ENCODE measurements at regions not wholly inside any gene's neighbourhood (a gene's known extent, or its start where the extent isn't known, plus 50 kb on each side); places are given as distances from the start of the nearest gene placed in this dataset.

DNA sequence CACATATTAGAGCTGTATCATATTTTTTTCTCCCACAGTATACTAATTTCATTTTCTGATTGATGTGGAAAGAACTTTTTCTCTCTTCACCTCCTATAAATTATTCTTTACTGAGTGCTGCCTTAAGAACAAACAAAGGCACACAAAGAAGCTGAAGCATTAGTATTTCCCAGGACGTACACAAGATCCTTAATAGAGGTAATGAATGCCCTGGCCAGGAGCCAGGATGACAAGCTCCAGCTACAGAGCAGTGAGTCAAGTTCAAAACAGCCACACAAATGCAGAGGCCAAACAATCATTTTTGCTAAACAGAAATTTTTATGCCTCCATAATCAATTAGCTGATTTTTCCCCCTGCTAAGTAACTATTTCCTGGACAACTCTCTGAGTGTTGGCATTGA is 639.6 kb downstream of the EPHA7 start:
- Mint-ChIP-seq H3K4me1 (peaks cover 21% of the 10 kb centered on the region), H3K27ac (peak overlapping the region; percentile 15 to 54 (median 16)), H3K4me3 (no peak overlapping the region), H3K9me3 (no peaks in the 10 kb centered on the region), H3K36me3 (ENCODE audit: low read depth) (no peaks in the 10 kb centered on the region), H3K27me3 (ENCODE audit: low read depth) (no peaks in the 10 kb centered on the region)
- TF ChIP-seq, protein P1, sequence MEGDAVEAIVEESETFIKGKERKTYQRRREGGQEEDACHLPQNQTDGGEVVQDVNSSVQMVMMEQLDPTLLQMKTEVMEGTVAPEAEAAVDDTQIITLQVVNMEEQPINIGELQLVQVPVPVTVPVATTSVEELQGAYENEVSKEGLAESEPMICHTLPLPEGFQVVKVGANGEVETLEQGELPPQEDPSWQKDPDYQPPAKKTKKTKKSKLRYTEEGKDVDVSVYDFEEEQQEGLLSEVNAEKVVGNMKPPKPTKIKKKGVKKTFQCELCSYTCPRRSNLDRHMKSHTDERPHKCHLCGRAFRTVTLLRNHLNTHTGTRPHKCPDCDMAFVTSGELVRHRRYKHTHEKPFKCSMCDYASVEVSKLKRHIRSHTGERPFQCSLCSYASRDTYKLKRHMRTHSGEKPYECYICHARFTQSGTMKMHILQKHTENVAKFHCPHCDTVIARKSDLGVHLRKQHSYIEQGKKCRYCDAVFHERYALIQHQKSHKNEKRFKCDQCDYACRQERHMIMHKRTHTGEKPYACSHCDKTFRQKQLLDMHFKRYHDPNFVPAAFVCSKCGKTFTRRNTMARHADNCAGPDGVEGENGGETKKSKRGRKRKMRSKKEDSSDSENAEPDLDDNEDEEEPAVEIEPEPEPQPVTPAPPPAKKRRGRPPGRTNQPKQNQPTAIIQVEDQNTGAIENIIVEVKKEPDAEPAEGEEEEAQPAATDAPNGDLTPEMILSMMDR (IDR thresholded peaks at IDR 0.05; ENCODE audit: unreplicated experiment in 3 of 3) = no peak

- H3K27me3 Mint-ChIP-seq (ENCODE audit: low read depth) = no peaks in the 10 kb centered on the region
- no peak overlapping the region for H3K4me3 Mint-ChIP-seq
- H3K4me1 Mint-ChIP-seq = peaks cover 21% of the 10 kb centered on the region
- no peaks in the 10 kb centered on the region for H3K36me3 Mint-ChIP-seq (ENCODE audit: low read depth)
- H3K27ac Mint-ChIP-seq = peak overlapping the region in 2 of 3 experiments; percentile 20 to 33
- TF ChIP-seq, protein P1 (IDR thresholded peaks at IDR 0.05; ENCODE audit: unreplicated experiment in 3 of 3) = peak; percentile 70 to 83 (median 78)
- H3K9me3 Mint-ChIP-seq = no peaks in the 10 kb centered on the region
Observed at GRCh38 chr6:92777146-92777740, 642.1 kb downstream of the EPHA7 start.

DNA sequence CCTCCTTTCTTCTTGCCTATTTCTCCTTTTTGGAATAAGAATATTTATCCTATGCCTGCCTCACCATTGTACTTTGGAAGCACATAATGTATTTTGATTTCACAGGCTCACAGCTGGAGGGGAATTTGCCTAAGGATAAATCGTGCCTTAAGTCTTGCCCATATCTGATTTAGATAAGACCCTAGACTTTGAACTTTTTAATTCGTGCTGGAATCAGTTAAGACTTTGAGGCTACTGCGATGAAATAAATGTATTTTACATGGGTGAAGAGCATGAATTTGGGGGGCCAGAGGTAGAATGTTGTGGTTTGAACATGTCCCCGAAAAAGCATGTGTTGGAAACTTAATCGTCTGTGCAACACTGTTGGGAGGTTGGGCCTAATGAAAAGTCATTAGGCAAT is 648.8 kb downstream of the EPHA7 start:
- TF ChIP-seq, protein P1 (IDR thresholded peaks at IDR 0.05; ENCODE audit: unreplicated experiment in 3 of 3) = no peak
- Mint-ChIP-seq H3K36me3 (ENCODE audit: low read depth) (no peaks in the 10 kb centered on the region), H3K27me3 (ENCODE audit: low read depth) (no peaks in the 10 kb centered on the region), H3K9me3 (no peaks in the 10 kb centered on the region), H3K4me1 (peaks cover 7% of the 10 kb centered on the region), H3K4me3 (no peak overlapping the region), H3K27ac (no peak overlapping the region)

- H3K4me1 Mint-ChIP-seq = peaks cover 24% of the 10 kb centered on the region
- no peak overlapping the region for H3K4me3 Mint-ChIP-seq
- no peaks in the 10 kb centered on the region for H3K36me3 Mint-ChIP-seq (ENCODE audit: low read depth)
- no peaks in the 10 kb centered on the region for H3K27me3 Mint-ChIP-seq (ENCODE audit: low read depth)
- no peaks in the 10 kb centered on the region for H3K9me3 Mint-ChIP-seq
- TF ChIP-seq, protein P1 (IDR thresholded peaks at IDR 0.05; ENCODE audit: unreplicated experiment in 3 of 3) = no peak
- H3K27ac Mint-ChIP-seq = no peak overlapping the region
Observed at GRCh38 chr6:92767101-92767500, 652.3 kb downstream of the EPHA7 start.

DNA sequence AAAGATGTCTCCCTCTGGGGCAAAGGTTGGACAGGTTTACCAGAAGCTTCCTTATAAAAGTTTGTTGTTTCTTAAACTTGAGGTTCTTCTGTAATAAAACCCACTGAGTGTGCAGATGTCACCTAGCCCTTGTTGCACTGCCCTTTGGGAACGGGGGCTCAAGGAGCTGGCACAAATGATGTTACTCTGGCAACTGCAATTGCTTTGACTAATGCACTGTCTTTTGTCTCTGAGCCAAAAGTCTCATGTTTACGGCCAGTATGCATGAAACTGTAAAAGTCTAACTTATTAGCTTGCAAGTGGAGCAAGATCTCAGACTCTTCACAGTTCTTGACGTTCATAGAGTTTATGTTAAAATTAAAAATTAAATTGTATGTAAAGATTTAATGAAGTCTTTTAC is 655.7 kb downstream of the EPHA7 start:
- peak overlapping the region in 2 of 3 experiments; percentile 23 to 40 for H3K27ac Mint-ChIP-seq
- no peaks in the 10 kb centered on the region for H3K9me3 Mint-ChIP-seq
- H3K4me1 Mint-ChIP-seq = peaks cover 24% of the 10 kb centered on the region
- H3K27me3 Mint-ChIP-seq (ENCODE audit: low read depth) = no peaks in the 10 kb centered on the region
- H3K36me3 Mint-ChIP-seq (ENCODE audit: low read depth) = no peaks in the 10 kb centered on the region
- H3K4me3 Mint-ChIP-seq = no peak overlapping the region
- TF ChIP-seq, protein P1 (IDR thresholded peaks at IDR 0.05; ENCODE audit: unreplicated experiment in 3 of 3) = no peak

DNA sequence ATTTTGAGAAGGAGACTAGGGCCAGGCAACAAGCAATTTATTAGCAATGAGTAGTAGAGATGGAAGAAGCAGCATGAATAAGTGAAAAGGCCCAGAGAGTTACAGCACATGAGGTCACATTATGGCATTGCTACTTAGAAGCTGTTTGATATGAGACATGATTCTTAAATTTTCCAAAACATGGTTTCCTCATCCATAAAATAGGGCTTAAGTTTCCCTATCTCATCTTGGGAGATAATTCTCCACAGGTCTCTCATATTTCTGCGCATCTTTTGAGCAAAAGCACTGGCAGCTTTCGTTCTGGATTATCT is 656.1 kb downstream of the EPHA7 start:
- TF ChIP-seq, protein P1 (IDR thresholded peaks at IDR 0.05; ENCODE audit: unreplicated experiment in 3 of 3) = no peak
- no peaks in the 10 kb centered on the region for H3K36me3 Mint-ChIP-seq (ENCODE audit: low read depth)
- H3K27ac Mint-ChIP-seq = peak overlapping the region; percentile 23 to 73 (median 40)
- no peaks in the 10 kb centered on the region for H3K9me3 Mint-ChIP-seq
- no peaks in the 10 kb centered on the region for H3K27me3 Mint-ChIP-seq (ENCODE audit: low read depth)
- H3K4me3 Mint-ChIP-seq = no peak overlapping the region
- H3K4me1 Mint-ChIP-seq = peaks cover 24% of the 10 kb centered on the region

Measured in nephron (organoid).